OCI-LY1 (cell line): ENCODE measurements at regions not wholly inside any gene's neighbourhood (a gene's known extent, or its start where the extent isn't known, plus 50 kb on each side); places are given as distances from the start of the nearest gene placed in this dataset.
"Not testable (repeated sequence)": the region's sequence is repeated elsewhere in the genome, so short reads cannot be mapped to it uniquely, and the experiment has no call there.

Experiments used
- H2AFZ ChIP-seq: fragments of 200-600 bp; sonication (generic), shearing (Covaris generic); 2 replicates; pipeline ENCODE4 v1.6.0; 2014; ENCODE audit warnings: antibody characterized with exemption, mild to moderate bottlenecking, low read length
- H3F3A ChIP-seq: fragments of 200-600 bp; sonication (generic), shearing (Covaris generic); 2 replicates; pipeline ENCODE4 v1.6.0; 2014; ENCODE audit warnings: mild to moderate bottlenecking, antibody characterized with exemption, low read length, moderate library complexity; ENCODE audit not compliant: insufficient read depth
- H3K27ac ChIP-seq: fragments of 200-600 bp; sonication (generic); 2 replicates; pipeline ENCODE4 v1.5.1; 2014; ENCODE audit warnings: low read length, mixed run types, mild to moderate bottlenecking, low read depth; ENCODE audit not compliant: poor library complexity, severe bottlenecking
- H3K27me3 ChIP-seq: fragments of 200-600 bp; sonication (generic); 2 replicates; pipeline ENCODE4 v1.6.0; 2014; ENCODE audit warnings: antibody characterized with exemption, mild to moderate bottlenecking, low read length, moderate library complexity; ENCODE audit not compliant: insufficient read depth
- H3K36me3 ChIP-seq: fragments of 200-600 bp; sonication (generic); 2 replicates; pipeline ENCODE4 v1.6.1; 2014; ENCODE audit warnings: mild to moderate bottlenecking, antibody characterized with exemption, low read length, moderate library complexity, mixed read lengths; ENCODE audit not compliant: insufficient read depth
- H3K4me1 ChIP-seq: fragments of 200-600 bp; sonication (generic); 2 replicates; pipeline ENCODE4 v1.5.1; 2014; ENCODE audit warnings: mild to moderate bottlenecking, low read length, moderate library complexity; ENCODE audit not compliant: insufficient read depth, severe bottlenecking
- H3K4me2 ChIP-seq: fragments of 200-600 bp; sonication (generic), shearing (Covaris generic); 2 replicates; pipeline ENCODE4 v1.6.1; 2014; ENCODE audit warnings: low read length
- H3K4me3 ChIP-seq: fragments of 200-600 bp; sonication (generic); 2 replicates; pipeline ENCODE4 v1.5.1; 2014; ENCODE audit warnings: low read length, low read depth, mild to moderate bottlenecking, mixed read lengths; ENCODE audit not compliant: poor library complexity, severe bottlenecking
- H3K79me2 ChIP-seq: fragments of 200-600 bp; shearing (Covaris generic); 2 replicates; pipeline ENCODE4 v1.6.1; 2016; ENCODE audit warnings: mixed run types, low read length, mixed read lengths; ENCODE audit not compliant: insufficient read depth
- H3K9ac ChIP-seq: fragments of 200-600 bp; sonication (generic), shearing (Covaris generic); 2 replicates; pipeline ENCODE4 v1.6.1; 2014; ENCODE audit warnings: mild to moderate bottlenecking, low read length, mixed read lengths
- H3K9me2 ChIP-seq: fragments of 200-600 bp; sonication (generic), shearing (Covaris generic); 2 replicates; pipeline ENCODE4 v1.6.1; 2014; ENCODE audit warnings: low read depth, mild to moderate bottlenecking, low read length, mixed read lengths
- H3K9me3 ChIP-seq: fragments of 200-600 bp; shearing (Covaris generic); 2 replicates; pipeline ENCODE4 v1.6.1; 2014; ENCODE audit warnings: low read length, mixed read lengths
- H4K20me1 ChIP-seq: fragments of 200-600 bp; sonication (generic), shearing (Covaris generic); 2 replicates; pipeline ENCODE4 v1.6.0; 2016; ENCODE audit warnings: mild to moderate bottlenecking, low read length; ENCODE audit not compliant: insufficient read depth
- EZH2 ChIP-seq: fragments of 200-600 bp; sonication (generic), shearing (Covaris generic); IDR thresholded peaks from 2 replicates; pipeline ENCODE4 v1.8.0; 2017; ENCODE audit warnings: borderline replicate concordance, mixed run types, mild to moderate bottlenecking, antibody characterized with exemption, low read length, moderate library complexity, mixed read lengths
- TF ChIP-seq, protein P1 (sequence below): fragments of 200-600 bp; sonication (generic), shearing (Covaris generic); IDR thresholded peaks from 2 replicates; pipeline ENCODE4 v1.5.1; 2017; ENCODE audit warnings: mild to moderate bottlenecking, antibody characterized with exemption, low read length, moderate library complexity, mixed read lengths

DNA sequence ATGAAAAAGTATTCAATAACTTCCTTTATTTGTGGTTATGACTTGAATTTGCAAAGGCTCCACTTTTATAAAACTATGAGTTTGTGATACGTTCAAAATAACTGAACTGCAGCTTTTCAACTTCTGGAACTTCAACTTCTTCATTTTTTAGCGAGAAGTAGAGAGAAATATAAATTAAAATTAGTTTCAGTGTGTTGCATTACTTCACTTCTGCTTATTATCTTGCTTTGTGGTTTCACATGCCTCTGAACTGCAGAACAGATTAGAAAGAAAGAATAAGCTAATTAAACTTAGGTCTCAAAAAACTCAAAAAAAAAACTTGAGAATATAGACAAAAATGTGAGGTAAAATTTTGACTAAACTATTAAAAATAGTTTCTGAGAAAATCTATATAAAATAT lies 1073.4 kb downstream of the PCDH17 start:
- TF ChIP-seq EZH2 = no peak
- TF ChIP-seq, protein P1, sequence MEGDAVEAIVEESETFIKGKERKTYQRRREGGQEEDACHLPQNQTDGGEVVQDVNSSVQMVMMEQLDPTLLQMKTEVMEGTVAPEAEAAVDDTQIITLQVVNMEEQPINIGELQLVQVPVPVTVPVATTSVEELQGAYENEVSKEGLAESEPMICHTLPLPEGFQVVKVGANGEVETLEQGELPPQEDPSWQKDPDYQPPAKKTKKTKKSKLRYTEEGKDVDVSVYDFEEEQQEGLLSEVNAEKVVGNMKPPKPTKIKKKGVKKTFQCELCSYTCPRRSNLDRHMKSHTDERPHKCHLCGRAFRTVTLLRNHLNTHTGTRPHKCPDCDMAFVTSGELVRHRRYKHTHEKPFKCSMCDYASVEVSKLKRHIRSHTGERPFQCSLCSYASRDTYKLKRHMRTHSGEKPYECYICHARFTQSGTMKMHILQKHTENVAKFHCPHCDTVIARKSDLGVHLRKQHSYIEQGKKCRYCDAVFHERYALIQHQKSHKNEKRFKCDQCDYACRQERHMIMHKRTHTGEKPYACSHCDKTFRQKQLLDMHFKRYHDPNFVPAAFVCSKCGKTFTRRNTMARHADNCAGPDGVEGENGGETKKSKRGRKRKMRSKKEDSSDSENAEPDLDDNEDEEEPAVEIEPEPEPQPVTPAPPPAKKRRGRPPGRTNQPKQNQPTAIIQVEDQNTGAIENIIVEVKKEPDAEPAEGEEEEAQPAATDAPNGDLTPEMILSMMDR = no peak

DNA sequence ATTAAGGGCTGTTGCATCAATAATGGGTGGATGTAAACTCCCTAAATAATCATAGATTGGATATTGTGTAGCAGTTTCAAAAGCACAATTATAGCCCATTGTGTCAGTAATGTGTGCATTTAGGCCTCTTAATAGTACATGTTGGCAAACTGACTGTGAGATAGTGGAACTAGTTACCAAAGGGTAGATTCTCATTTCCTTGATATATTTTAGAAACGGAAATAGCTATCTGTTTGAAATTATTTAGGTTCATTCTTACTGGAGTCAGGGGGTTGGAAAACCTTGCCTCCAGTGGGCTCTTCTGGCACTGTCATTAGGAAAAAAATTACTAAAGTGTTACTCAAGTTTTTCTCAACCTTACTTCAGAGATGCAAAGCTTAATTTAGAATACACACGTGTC lies 1074.9 kb downstream of the PCDH17 start:
- Histone ChIP-seq H3K4me3 (no peak overlapping the region), H4K20me1 (no peaks in the 10 kb centered on the region), H3K27ac (no peak overlapping the region), H3K27me3 (no peaks in the 10 kb centered on the region), H3K4me1 (no peaks in the 10 kb centered on the region), H3K9me3 (no peaks in the 10 kb centered on the region), H3K9ac (no peak overlapping the region), H3K36me3 (no peaks in the 10 kb centered on the region), H3F3A (no peaks in the 10 kb centered on the region), H3K79me2 (no peaks in the 10 kb centered on the region), H3K9me2 (no peaks in the 10 kb centered on the region), H3K4me2 (no peak overlapping the region), H2AFZ (no peak overlapping the region)
- TF ChIP-seq, protein P1 = no peak
- TF ChIP-seq EZH2 = no peak

More for the DNA sequence above, 1073.4 kb downstream of the PCDH17 start:
- no peaks in the 10 kb centered on the region for H3F3A ChIP-seq
- no peaks in the 10 kb centered on the region for H4K20me1 ChIP-seq
- H3K36me3 ChIP-seq = no peaks in the 10 kb centered on the region
- H2AFZ ChIP-seq = no peak overlapping the region
- no peak overlapping the region for H3K27ac ChIP-seq
- no peak overlapping the region for H3K9ac ChIP-seq
- no peaks in the 10 kb centered on the region for H3K27me3 ChIP-seq
- no peaks in the 10 kb centered on the region for H3K9me3 ChIP-seq
- H3K4me3 ChIP-seq = no peak overlapping the region
- no peaks in the 10 kb centered on the region for H3K79me2 ChIP-seq
- H3K4me2 ChIP-seq = no peak overlapping the region
- no peaks in the 10 kb centered on the region for H3K9me2 ChIP-seq
- no peaks in the 10 kb centered on the region for H3K4me1 ChIP-seq

DNA sequence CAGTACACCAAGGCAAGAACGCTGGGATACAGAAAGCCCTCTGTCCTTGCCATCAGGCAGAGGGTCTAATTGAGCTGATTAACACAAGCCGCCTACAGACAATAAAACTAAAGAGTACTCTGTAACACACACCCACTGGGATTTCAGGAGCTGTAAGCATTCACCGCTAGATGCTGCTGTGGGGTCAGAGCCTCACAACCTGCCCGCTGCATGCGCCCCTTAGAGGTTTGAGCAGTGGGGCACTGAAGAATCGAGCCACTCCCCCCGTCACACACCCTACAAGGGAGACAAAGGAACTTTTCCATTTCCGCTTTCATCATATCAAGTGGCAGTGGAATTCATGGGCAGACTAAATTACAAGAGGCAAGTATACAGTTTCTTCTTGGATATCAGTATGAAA lies 1080.6 kb downstream of the PCDH17 start:
- H3K4me2 ChIP-seq = no peak overlapping the region
- no peaks in the 10 kb centered on the region for H3K9me3 ChIP-seq
- no peaks in the 10 kb centered on the region for H3K27me3 ChIP-seq
- H3F3A ChIP-seq = no peaks in the 10 kb centered on the region
- H4K20me1 ChIP-seq = no peaks in the 10 kb centered on the region
- no peak overlapping the region for H3K4me3 ChIP-seq
- no peaks in the 10 kb centered on the region for H3K9me2 ChIP-seq
- no peaks in the 10 kb centered on the region for H3K36me3 ChIP-seq
- H3K4me1 ChIP-seq = no peaks in the 10 kb centered on the region
- H3K79me2 ChIP-seq = no peaks in the 10 kb centered on the region
- no peak overlapping the region for H2AFZ ChIP-seq
- no peak overlapping the region for H3K9ac ChIP-seq
- no peak for TF ChIP-seq EZH2
- TF ChIP-seq, protein P1 = no peak
- no peak overlapping the region for H3K27ac ChIP-seq

DNA sequence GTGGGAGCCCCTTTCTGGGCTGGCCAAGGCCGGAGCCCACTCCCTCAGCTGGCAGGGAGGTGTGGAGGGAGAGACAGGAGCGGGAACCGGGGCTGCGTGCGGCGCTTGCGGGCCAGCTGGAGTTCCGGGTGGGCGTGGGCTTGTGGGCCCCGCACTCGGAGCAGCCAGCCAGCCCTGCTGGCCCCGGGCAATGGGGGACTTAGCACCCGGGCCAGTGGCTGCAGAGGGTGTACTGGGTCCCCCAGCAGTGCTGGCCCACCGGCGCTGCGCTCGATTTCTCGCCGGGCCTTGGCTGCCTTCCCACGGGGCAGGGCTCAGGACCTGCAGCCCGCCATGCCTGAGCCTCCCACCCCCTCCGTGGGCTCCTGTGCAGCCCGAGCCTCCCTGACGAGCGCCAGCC lies 1082.5 kb downstream of the PCDH17 start:
- not testable (repeated sequence) for H3K4me1 ChIP-seq, H3K9me2 ChIP-seq, H3K9ac ChIP-seq, H3K36me3 ChIP-seq, H3F3A ChIP-seq, H3K9me3 ChIP-seq, H3K27ac ChIP-seq, H3K4me3 ChIP-seq, H3K4me2 ChIP-seq, H2AFZ ChIP-seq, H3K27me3 ChIP-seq, H4K20me1 ChIP-seq, H3K79me2 ChIP-seq
